Activated CD4-positive, alpha-beta T cell treated with anti-CD3 and anti-CD28 coated beads, Interleukin-2, amount 50 U/mL, for 48 hours (primary cell): ENCODE measurements at regions not wholly inside any gene's neighbourhood (a gene's known extent, or its start where the extent isn't known, plus 50 kb on each side); places are given as distances from the start of the nearest gene placed in this dataset.
A peak's percentile ranks its signal among the peaks of the same experiment; 100 is the strongest.

ENCODE experiments used
- DNase-seq, 2 experiments: peaks; one replicate each; pipeline ENCODE4 v3.0.0-alpha.2; 2020

DNA sequence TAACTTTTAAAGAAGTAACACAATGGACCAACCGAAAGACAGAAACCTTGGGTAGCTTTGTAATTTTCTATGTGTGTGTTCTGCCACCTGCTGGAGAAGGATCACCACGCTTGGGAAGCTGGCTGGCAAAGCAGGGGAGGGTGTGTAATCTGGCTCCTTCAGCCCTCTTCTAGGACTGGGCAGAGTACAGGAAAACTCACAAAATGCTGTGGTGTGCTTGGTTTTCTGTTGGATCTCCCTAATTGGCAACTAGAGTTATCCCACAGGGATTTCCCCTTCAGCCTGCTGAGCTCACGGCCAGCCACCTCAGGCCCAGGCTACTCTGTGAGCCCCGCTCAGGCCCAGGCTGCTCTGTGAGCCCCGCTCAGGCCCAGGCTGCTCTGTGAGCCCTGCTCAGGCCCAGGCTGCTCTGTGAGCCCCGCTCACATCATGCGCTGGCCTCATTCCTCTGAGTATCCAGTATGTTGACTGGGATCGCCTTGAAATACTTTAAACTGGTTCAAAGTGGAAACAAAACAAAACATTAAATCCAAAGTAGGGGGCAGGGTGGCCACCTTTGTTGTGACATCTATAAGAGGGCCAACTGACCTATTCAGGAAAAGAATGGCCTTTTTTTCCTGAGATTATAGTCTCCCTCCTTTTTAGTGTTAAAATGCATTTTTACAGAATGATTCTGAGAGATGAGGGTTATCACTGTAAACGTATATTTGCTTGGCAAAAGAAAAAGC is 52.0 kb upstream of the RNU6-8 start:
- peak; percentile 45 to 58 for DNase-seq

GRCh38 chr14:32255789-32256188 is 52.7 kb upstream of the RNU6-8 start:
- DNase-seq: no peak

DNA sequence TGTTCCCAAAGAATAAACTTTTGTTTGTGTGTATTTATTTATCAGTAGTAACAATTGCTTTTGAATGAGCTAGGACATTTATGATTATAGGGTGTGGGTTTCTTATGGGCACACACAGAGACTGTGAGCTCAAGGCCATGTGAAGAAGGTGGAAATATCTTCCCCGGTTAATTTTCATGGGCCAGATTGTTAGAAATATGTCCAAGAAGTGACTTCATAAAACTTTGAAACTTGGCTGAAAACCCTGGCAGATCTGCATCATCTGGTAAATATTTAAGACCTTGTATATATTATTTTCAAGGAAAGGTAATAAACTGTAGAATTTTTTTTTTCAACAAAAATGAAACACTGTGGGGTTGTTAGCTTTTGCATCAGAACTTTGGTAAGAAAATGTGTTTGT is 53.5 kb upstream of the RNU6-8 start:
- no peak for DNase-seq

DNA sequence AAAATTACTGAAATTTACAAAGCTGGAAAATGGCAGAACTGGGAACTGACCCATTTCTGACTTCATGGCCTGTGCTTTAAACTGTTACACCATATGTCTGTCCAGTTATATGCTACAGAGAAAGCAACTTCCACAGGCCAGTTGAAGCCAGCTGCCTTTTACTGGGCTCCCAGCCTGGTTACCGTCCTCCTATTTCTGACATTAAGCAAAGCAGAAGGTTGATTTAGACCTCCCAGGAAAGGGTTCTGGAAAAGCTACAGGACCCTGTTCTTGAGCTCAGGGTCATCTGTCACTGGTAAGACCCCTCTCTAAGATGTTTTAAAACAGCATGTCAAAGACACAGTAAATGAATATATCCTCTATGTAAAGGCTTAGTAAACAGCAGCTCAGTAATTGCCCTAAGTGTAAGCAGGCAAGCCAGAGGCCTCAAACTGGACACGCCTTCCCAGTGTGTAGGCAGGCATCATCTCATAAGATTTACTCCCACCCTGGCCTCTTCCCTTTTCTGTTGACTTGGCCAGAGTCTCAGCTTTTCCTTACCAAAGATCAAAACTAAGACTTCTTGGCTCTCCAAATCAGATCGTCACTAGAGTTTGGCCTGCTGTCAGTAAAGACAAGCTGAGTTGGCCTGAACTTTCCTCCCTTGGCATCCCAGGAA is 55.4 kb upstream of the RNU6-8 start:
- no peak for DNase-seq

DNA sequence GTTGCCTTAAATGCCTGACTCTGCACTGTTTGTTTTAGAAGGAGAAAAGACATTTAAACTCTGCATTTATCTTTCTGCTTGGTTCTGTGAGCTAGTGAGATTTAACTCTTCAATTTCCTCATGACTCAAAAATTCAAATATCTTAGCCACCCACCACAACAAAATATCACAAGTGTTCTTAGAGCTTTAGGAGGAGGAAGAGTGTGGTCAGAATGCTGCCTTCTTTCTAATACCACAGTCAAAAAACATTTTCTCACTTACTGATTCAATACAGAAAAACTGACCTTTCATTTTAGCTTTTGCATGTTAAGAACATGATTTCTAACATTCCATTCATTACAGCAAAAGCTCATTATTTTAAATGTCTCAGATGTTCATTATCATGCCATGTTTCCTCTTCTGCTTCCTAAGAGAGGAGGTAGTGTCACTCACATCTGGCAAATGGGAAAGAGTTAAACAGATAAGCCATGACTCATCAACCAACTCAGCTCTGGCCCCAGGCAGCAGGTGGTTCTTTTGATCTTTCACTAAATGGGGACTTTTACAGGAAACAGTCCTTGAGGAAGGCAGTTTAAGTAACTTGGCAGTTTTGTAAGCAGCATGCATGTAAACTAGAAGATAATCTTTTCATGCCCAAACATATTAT is 56.4 kb upstream of the RNU6-8 start:
- DNase-seq: peak in 1 of 2 experiments; percentile 8

GRCh38 chr14:32263939-32264567 is 61.0 kb upstream of the RNU6-8 start:
- no peak for DNase-seq

GRCh38 chr14:32265584-32265983 is 62.5 kb upstream of the RNU6-8 start:
- no peak for DNase-seq

DNA sequence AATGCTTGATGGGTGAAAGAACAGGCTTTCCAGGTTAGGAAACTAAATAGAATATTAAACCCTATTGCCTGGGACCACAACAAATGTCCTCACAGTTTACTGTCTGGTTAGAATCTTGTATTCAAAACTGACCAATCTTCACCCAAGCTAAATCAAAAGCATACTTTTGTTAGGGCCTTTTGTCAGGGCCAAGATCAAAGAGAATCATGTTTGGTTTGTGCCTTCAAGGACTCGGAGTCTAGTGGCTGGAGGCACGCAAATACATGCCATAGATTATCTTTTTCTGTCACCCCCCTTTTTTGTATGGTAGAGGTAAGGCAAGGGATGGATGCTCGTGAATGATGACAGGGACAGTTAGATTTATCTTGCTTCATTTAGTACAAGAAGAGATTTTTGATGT is 51.1 kb upstream of the AKAP6 start:
- no peak for DNase-seq
